ENCODE measurements at regions not wholly inside any gene's neighbourhood (a gene's known extent, or its start where the extent isn't known, plus 50 kb on each side); places are given as distances from the start of the nearest gene placed in this dataset.

GRCh38 chr2:133835821-133836619 lies 267.8 kb upstream of the NCKAP5 start:
- no peak overlapping the region for H3K4me2 ChIP-seq (ENCODE audit: low read length)
- POLR2A ChIA-PET, result interaction anchor here (0.6 kb wide), 1 partner anchor 489 kb away, joined by 3 read pairs; no protein-coding TSS in a partner anchor
- no peaks in the 10 kb centered on the region for H3K36me3 ChIP-seq (ENCODE audit: insufficient read depth, low read length)
- H3K79me2 ChIP-seq (ENCODE audit: insufficient read depth, low read depth, low read length), result no peaks in the 10 kb centered on the region
- CTCF ChIA-PET (ENCODE audit: unreplicated experiment), result no interaction called here
- no peak overlapping the region for H3K27ac ChIP-seq (ENCODE audit: low read depth, low read length, poor library complexity, severe bottlenecking)
- H2AFZ ChIP-seq (ENCODE audit: low read length), result no peak overlapping the region
- no peaks in the 10 kb centered on the region for H3K4me1 ChIP-seq (ENCODE audit: insufficient read depth, low read length, poor library complexity, severe bottlenecking)
- intact Hi-C loops (cut with micrococcal nuclease; ENCODE audit: unreplicated experiment), result no loop called here
- TF ChIP-seq EZH2phosphoT487 (IDR thresholded peaks at IDR 0.05; ENCODE audit: borderline replicate concordance, low read depth, low read length), result no peak
- TF ChIP-seq, protein P1, sequence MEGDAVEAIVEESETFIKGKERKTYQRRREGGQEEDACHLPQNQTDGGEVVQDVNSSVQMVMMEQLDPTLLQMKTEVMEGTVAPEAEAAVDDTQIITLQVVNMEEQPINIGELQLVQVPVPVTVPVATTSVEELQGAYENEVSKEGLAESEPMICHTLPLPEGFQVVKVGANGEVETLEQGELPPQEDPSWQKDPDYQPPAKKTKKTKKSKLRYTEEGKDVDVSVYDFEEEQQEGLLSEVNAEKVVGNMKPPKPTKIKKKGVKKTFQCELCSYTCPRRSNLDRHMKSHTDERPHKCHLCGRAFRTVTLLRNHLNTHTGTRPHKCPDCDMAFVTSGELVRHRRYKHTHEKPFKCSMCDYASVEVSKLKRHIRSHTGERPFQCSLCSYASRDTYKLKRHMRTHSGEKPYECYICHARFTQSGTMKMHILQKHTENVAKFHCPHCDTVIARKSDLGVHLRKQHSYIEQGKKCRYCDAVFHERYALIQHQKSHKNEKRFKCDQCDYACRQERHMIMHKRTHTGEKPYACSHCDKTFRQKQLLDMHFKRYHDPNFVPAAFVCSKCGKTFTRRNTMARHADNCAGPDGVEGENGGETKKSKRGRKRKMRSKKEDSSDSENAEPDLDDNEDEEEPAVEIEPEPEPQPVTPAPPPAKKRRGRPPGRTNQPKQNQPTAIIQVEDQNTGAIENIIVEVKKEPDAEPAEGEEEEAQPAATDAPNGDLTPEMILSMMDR (conservative IDR thresholded peaks at IDR 0.05; ENCODE audit: low read length), result no peak
- no peak overlapping the region for H3K4me3 ChIP-seq (ENCODE audit: low read depth, low read length, poor library complexity, severe bottlenecking)
- no peaks in the 10 kb centered on the region for H4K20me1 ChIP-seq (ENCODE audit: insufficient read depth, low read length)
- no peaks in the 10 kb centered on the region for H3K9me3 ChIP-seq (ENCODE audit: low read length)
- no TSS peak for BruUV-seq (replicated peaks)
- peak; percentile 19 for DNase-seq (ENCODE audit: low spot score)
- no peaks in the 10 kb centered on the region for H3K9me2 ChIP-seq (ENCODE audit: insufficient read depth, low read length)

DNA sequence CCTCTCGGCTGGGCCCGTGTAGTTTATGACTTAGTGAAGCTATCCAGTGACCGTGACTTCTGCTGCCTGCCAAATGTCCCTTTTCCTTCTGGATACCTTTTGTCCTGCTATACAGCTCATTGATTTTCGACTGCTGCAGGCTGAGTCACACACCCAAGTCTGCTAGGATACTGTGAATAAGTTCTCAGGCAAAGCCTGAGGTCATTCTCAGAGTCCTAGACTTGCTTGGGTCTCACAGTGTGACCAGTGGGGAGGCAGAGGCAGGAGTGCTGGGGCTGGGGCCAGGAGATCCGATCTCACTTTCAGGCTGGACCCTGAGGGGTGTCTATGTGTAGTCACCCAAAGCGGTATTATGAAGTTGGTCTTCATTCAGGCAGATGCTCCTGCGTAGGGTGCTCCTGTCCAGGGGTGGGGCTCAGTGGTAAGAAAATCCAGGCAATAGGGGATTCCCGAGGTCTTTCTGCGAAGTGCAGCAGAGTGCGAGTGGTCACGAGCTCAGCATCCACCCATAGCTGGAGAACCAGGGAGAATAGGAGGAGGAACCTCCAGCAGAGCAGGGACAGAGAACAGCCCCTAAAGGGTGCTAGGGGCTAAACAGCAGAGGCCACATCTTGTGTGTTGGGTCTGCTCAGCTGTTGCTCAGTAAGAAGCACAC lies 268.6 kb upstream of the NCKAP5 start:
- no peaks in the 10 kb centered on the region for H3K9me2 ChIP-seq (ENCODE audit: insufficient read depth, low read length)
- H3K9me3 ChIP-seq (ENCODE audit: low read length), result no peaks in the 10 kb centered on the region
- H3K79me2 ChIP-seq (ENCODE audit: insufficient read depth, low read depth, low read length), result no peaks in the 10 kb centered on the region
- H2AFZ ChIP-seq (ENCODE audit: low read length), result no peak overlapping the region
- TF ChIP-seq EZH2phosphoT487 (IDR thresholded peaks at IDR 0.05; ENCODE audit: borderline replicate concordance, low read depth, low read length), result no peak
- TF ChIP-seq, protein P1 (conservative IDR thresholded peaks at IDR 0.05; ENCODE audit: low read length), result no peak
- no peaks in the 10 kb centered on the region for H4K20me1 ChIP-seq (ENCODE audit: insufficient read depth, low read length)
- BruUV-seq (replicated peaks), result no TSS peak
- no peaks in the 10 kb centered on the region for H3K36me3 ChIP-seq (ENCODE audit: insufficient read depth, low read length)
- no peak overlapping the region for H3K27ac ChIP-seq (ENCODE audit: low read depth, low read length, poor library complexity, severe bottlenecking)
- no peak overlapping the region for H3K4me2 ChIP-seq (ENCODE audit: low read length)
- ChIA-PET POLR2A (no interaction called here), CTCF (ENCODE audit: unreplicated experiment) (no interaction called here)
- intact Hi-C loops (cut with micrococcal nuclease; ENCODE audit: unreplicated experiment), result no loop called here
- no peak for DNase-seq (ENCODE audit: low spot score)
- H3K4me1 ChIP-seq (ENCODE audit: insufficient read depth, low read length, poor library complexity, severe bottlenecking), result no peaks in the 10 kb centered on the region
- no peak overlapping the region for H3K4me3 ChIP-seq (ENCODE audit: low read depth, low read length, poor library complexity, severe bottlenecking)
